ENCODE measurements at regions not wholly inside any gene's neighbourhood (a gene's known extent, or its start where the extent isn't known, plus 50 kb on each side); places are given as distances from the start of the nearest gene placed in this dataset.
"Not testable (repeated sequence)": the region's sequence is repeated elsewhere in the genome, so short reads cannot be mapped to it uniquely, and the experiment has no call there.

DNA sequence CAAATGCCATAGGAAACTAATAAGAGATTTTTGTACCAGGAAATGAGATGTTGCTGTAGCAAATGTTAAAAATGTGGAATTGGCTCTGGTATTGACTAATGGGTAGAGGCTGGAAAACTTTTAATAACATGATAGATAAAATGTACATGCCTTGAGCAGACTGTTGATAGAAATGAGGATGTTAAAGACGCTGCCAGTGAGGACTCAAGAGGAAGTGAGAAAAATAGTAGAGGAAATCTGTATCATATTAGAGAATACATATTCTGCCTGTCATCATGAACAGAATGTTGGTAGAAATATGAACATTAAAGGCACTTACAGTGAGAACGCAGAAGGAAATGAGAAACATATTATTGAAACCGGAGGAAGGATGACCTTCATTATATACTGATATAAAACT is 577.2 kb upstream of the HTR2C start:
- Histone ChIP-seq H3K4me3 (ENCODE audit: low read length) (no peak overlapping the region), H3K27ac (ENCODE audit: low read length) (no peak overlapping the region), H3K36me3 (ENCODE audit: insufficient read depth, low read length) (no peaks in the 10 kb centered on the region), H3K27me3 (ENCODE audit: insufficient read depth, low read depth, low read length) (no peaks in the 10 kb centered on the region), H3K9me3 (ENCODE audit: low read length) (no peaks in the 10 kb centered on the region), H3F3A (ENCODE audit: insufficient read depth, low read length, poor library complexity, severe bottlenecking) (no peaks in the 10 kb centered on the region), H4K20me1 (ENCODE audit: insufficient read depth) (no peaks in the 10 kb centered on the region), H3K9me2 (ENCODE audit: insufficient read depth, low read length) (no peaks in the 10 kb centered on the region), H3K79me2 (replicated peaks; ENCODE audit: insufficient read depth, low read length) (no peaks in the 10 kb centered on the region), H3K4me2 (ENCODE audit: low read length) (no peak overlapping the region), H3K9ac (ENCODE audit: low read length) (no peak overlapping the region), H2AFZ (ENCODE audit: low read depth, low read length) (no peak overlapping the region)
- no peak for TF ChIP-seq EP300 (conservative IDR thresholded peaks at IDR 0.05; ENCODE audit: poor library complexity, severe bottlenecking)
- TF ChIP-seq, protein P1, sequence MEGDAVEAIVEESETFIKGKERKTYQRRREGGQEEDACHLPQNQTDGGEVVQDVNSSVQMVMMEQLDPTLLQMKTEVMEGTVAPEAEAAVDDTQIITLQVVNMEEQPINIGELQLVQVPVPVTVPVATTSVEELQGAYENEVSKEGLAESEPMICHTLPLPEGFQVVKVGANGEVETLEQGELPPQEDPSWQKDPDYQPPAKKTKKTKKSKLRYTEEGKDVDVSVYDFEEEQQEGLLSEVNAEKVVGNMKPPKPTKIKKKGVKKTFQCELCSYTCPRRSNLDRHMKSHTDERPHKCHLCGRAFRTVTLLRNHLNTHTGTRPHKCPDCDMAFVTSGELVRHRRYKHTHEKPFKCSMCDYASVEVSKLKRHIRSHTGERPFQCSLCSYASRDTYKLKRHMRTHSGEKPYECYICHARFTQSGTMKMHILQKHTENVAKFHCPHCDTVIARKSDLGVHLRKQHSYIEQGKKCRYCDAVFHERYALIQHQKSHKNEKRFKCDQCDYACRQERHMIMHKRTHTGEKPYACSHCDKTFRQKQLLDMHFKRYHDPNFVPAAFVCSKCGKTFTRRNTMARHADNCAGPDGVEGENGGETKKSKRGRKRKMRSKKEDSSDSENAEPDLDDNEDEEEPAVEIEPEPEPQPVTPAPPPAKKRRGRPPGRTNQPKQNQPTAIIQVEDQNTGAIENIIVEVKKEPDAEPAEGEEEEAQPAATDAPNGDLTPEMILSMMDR (IDR thresholded peaks at IDR 0.05; ENCODE audit: poor library complexity, severe bottlenecking): no peak
- no peak for TF ChIP-seq TAF1 (IDR thresholded peaks at IDR 0.05; ENCODE audit: low read depth)
- no peak for TF ChIP-seq POLR2AphosphoS5 (IDR thresholded peaks at IDR 0.05)
- TF ChIP-seq SMC3 (conservative IDR thresholded peaks at IDR 0.05; ENCODE audit: poor library complexity): no peak
- no peak for TF ChIP-seq EZH2 (IDR thresholded peaks at IDR 0.05; ENCODE audit: borderline replicate concordance, insufficient read depth, low read length, poor library complexity, severe bottlenecking)

DNA sequence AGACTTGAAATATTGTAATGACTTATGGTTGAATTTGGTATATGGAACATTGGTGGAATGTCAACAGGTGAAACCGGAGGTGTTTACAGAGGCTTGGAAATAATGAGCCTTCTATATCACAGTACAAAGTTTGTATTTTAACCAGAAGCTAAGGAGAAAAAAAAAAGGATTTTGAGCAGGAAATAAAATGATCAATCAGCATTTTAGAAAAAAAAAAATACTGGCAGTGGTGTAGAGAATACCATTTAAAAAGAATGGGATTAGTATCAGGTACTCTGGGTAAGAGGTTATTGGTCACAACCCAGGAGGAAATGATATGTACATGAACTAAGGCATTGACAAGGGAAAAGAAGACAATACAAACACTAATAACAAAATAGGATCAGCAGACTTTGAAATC is 587.1 kb upstream of the HTR2C start:
- no peaks in the 10 kb centered on the region for H3K79me2 ChIP-seq (replicated peaks; ENCODE audit: insufficient read depth, low read length)
- no peak overlapping the region for H2AFZ ChIP-seq (ENCODE audit: low read depth, low read length)
- no peak overlapping the region for H3K4me2 ChIP-seq (ENCODE audit: low read length)
- H3K9ac ChIP-seq (ENCODE audit: low read length): no peak overlapping the region
- TF ChIP-seq EP300 (conservative IDR thresholded peaks at IDR 0.05; ENCODE audit: poor library complexity, severe bottlenecking): no peak
- no peaks in the 10 kb centered on the region for H3K9me2 ChIP-seq (ENCODE audit: insufficient read depth, low read length)
- no peaks in the 10 kb centered on the region for H3K36me3 ChIP-seq (ENCODE audit: insufficient read depth, low read length)
- no peaks in the 10 kb centered on the region for H3K9me3 ChIP-seq (ENCODE audit: low read length)
- H3F3A ChIP-seq (ENCODE audit: insufficient read depth, low read length, poor library complexity, severe bottlenecking): no peaks in the 10 kb centered on the region
- no peaks in the 10 kb centered on the region for H3K27me3 ChIP-seq (ENCODE audit: insufficient read depth, low read depth, low read length)
- no peaks in the 10 kb centered on the region for H4K20me1 ChIP-seq (ENCODE audit: insufficient read depth)
- no peak overlapping the region for H3K4me3 ChIP-seq (ENCODE audit: low read length)
- H3K27ac ChIP-seq (ENCODE audit: low read length): no peak overlapping the region

DNA sequence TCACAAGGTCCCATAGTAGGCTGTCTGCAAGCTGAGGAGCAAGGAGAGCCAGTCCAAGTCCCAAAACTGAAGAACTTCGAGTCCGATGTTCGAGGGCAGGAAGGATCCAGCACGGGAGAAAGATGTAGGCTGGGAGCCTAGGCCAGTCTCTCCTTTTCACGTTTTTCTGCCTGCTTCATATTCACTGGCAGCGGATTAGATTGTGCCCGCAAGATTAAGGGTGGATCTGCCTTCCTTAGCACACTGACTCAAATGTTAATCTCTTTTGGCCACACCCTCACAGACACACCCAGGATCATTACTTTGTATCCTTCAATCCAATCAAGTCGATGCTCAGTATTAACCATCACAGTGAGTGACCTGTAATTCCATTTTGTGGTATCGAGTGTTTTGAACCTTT is 592.2 kb upstream of the HTR2C start:
- not testable (repeated sequence) for H4K20me1 ChIP-seq (ENCODE audit: insufficient read depth); H3K27me3 ChIP-seq (ENCODE audit: insufficient read depth, low read depth, low read length); H3K27ac ChIP-seq (ENCODE audit: low read length); H3K9ac ChIP-seq (ENCODE audit: low read length); H3K9me2 ChIP-seq (ENCODE audit: insufficient read depth, low read length); H3K9me3 ChIP-seq (ENCODE audit: low read length); H3K4me3 ChIP-seq (ENCODE audit: low read length); H2AFZ ChIP-seq (ENCODE audit: low read depth, low read length); H3K4me2 ChIP-seq (ENCODE audit: low read length); H3K36me3 ChIP-seq (ENCODE audit: insufficient read depth, low read length); H3F3A ChIP-seq (ENCODE audit: insufficient read depth, low read length, poor library complexity, severe bottlenecking); H3K79me2 ChIP-seq (replicated peaks; ENCODE audit: insufficient read depth, low read length)

DNA sequence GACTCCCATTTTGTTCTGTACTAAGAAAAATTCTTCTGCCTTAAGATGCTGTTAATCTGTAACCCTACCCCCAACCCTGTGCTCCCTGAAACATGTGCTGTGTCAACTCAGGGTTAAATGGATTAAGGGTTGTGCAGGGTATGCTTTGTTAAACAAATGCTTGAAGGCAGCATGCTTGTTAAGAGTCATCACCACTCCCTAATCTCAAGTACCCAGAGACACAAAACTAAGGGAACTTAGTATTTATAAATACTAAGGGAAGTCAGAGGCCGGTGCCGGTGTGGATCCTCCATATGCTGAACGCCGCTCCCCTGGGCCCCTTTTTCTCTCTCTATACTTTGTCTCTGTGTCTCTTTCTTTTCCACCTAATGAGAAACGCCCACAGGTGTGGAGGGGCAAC is 593.2 kb upstream of the HTR2C start:
- not testable (repeated sequence) for H3K27ac ChIP-seq (ENCODE audit: low read length); H3K79me2 ChIP-seq (replicated peaks; ENCODE audit: insufficient read depth, low read length); H3F3A ChIP-seq (ENCODE audit: insufficient read depth, low read length, poor library complexity, severe bottlenecking); H3K9ac ChIP-seq (ENCODE audit: low read length); H3K4me3 ChIP-seq (ENCODE audit: low read length); H4K20me1 ChIP-seq (ENCODE audit: insufficient read depth); H3K9me3 ChIP-seq (ENCODE audit: low read length); H3K27me3 ChIP-seq (ENCODE audit: insufficient read depth, low read depth, low read length); H3K4me2 ChIP-seq (ENCODE audit: low read length); H2AFZ ChIP-seq (ENCODE audit: low read depth, low read length); H3K9me2 ChIP-seq (ENCODE audit: insufficient read depth, low read length); H3K36me3 ChIP-seq (ENCODE audit: insufficient read depth, low read length)

DNA sequence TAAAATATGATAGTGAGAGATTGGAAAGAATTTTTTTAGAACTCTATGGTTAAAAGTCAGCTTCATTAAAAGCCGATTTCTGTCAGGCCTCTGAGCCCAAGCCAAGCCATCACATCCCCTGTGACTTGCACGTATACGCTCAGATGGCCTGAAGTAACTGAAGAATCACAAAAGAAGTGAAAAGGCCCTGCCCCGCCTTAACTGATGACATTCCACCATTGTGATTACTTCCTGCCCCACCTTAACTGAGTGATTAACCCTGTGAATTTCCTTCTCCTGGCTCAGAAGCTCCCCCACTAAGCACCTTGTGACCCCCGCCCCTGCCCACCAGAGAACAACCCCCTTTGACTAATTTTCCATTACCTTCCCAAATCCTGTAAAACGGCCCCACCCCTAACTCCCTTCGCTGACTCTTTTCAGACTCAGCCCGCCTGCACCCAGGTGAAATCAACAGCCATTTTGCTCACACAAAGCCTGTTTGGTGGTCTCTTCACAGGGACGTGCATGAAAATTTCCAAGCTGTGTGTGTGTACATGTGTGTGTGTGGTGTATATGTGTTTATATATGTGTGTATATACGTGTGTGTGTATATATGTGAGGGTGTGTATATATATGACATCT is 595.5 kb upstream of the HTR2C start:
- H3K4me2 ChIP-seq (ENCODE audit: low read length); H2AFZ ChIP-seq (ENCODE audit: low read depth, low read length); H3K27me3 ChIP-seq (ENCODE audit: insufficient read depth, low read depth, low read length); H3K36me3 ChIP-seq (ENCODE audit: insufficient read depth, low read length); H3K27ac ChIP-seq (ENCODE audit: low read length); H3K9me2 ChIP-seq (ENCODE audit: insufficient read depth, low read length); H3F3A ChIP-seq (ENCODE audit: insufficient read depth, low read length, poor library complexity, severe bottlenecking); H3K9ac ChIP-seq (ENCODE audit: low read length); H3K4me3 ChIP-seq (ENCODE audit: low read length); H3K79me2 ChIP-seq (replicated peaks; ENCODE audit: insufficient read depth, low read length); H3K9me3 ChIP-seq (ENCODE audit: low read length); H4K20me1 ChIP-seq (ENCODE audit: insufficient read depth): not testable (repeated sequence)
